Esophagus mucosa (tissue), 1 donor: ENCODE measurements at regions not wholly inside any gene's neighbourhood (a gene's known extent, or its start where the extent isn't known, plus 50 kb on each side); places are given as distances from the start of the nearest gene placed in this dataset.

Experiments
- ATAC-seq: fragments of 200-7000 bp; cut with Tn5 transposase; one replicate; pipeline ENCODE4 v1.9.1; 2020
- donor health status: DM: yes; HTN: yes; CAD: no.

- ATAC-seq, result peak; percentile 33
Observed at GRCh38 chr19:29263305-29264135, 50.6 kb upstream of the UQCRFS1 start.

- ATAC-seq, result no peak
Observed at GRCh38 chr19:29264897-29265296, 51.9 kb upstream of the UQCRFS1 start.

- ATAC-seq, result no peak
Observed at GRCh38 chr19:29265436-29265835, 52.5 kb upstream of the UQCRFS1 start.

- no peak for ATAC-seq
Observed at GRCh38 chr19:29266001-29266400, 53.0 kb upstream of the UQCRFS1 start.

GRCh38 chr19:29266603-29267002, 53.7 kb upstream of the UQCRFS1 start:
- no peak for ATAC-seq

GRCh38 chr19:29267701-29268100, 54.8 kb upstream of the UQCRFS1 start:
- no peak for ATAC-seq

- no peak for ATAC-seq
Observed at GRCh38 chr19:29268103-29268502, 55.2 kb upstream of the UQCRFS1 start.

- ATAC-seq, result no peak
Observed at GRCh38 chr19:29268721-29269393, 55.9 kb upstream of the UQCRFS1 start.

- no peak for ATAC-seq
Observed at GRCh38 chr19:29269641-29270040, 56.7 kb upstream of the UQCRFS1 start.

- ATAC-seq, result no peak
Observed at GRCh38 chr19:29271341-29271740, 58.4 kb upstream of the UQCRFS1 start.

- no peak for ATAC-seq
Observed at GRCh38 chr19:29271911-29272310, 59.0 kb upstream of the UQCRFS1 start.

GRCh38 chr19:29273000-29273640, 60.2 kb upstream of the UQCRFS1 start:
- ATAC-seq, result no peak

- no peak for ATAC-seq
Observed at GRCh38 chr19:29275266-29275665, 62.3 kb upstream of the UQCRFS1 start.

GRCh38 chr19:29277102-29277501, 64.2 kb upstream of the UQCRFS1 start:
- ATAC-seq, result no peak

- ATAC-seq, result no peak
Observed at GRCh38 chr19:29278716-29279115, 65.8 kb upstream of the UQCRFS1 start.

GRCh38 chr19:29283366-29283765, 70.4 kb upstream of the UQCRFS1 start:
- no peak for ATAC-seq

- no peak for ATAC-seq
Observed at GRCh38 chr19:29285187-29285687, 72.3 kb upstream of the UQCRFS1 start.

GRCh38 chr19:29285878-29286277, 72.9 kb upstream of the UQCRFS1 start:
- ATAC-seq, result no peak

- ATAC-seq, result no peak
Observed at GRCh38 chr19:29287061-29287460, 74.1 kb upstream of the UQCRFS1 start.

- no peak for ATAC-seq
Observed at GRCh38 chr19:29288256-29288655, 75.3 kb upstream of the UQCRFS1 start.

- ATAC-seq, result no peak
Observed at GRCh38 chr19:29289020-29289419, 76.1 kb upstream of the UQCRFS1 start.

- ATAC-seq, result no peak
Observed at GRCh38 chr19:29290853-29291252, 77.9 kb upstream of the UQCRFS1 start.

GRCh38 chr19:29292153-29292552, 79.2 kb upstream of the UQCRFS1 start:
- no peak for ATAC-seq

- no peak for ATAC-seq
Observed at GRCh38 chr19:29292562-29292961, 79.6 kb upstream of the UQCRFS1 start.
